NCI-H526 (cell line): ENCODE measurements at regions not wholly inside any gene's neighbourhood (a gene's known extent, or its start where the extent isn't known, plus 50 kb on each side); places are given as distances from the start of the nearest gene placed in this dataset.
"Not testable (repeated sequence)": the region's sequence is repeated elsewhere in the genome, so short reads cannot be mapped to it uniquely, and the experiment has no call there.

Source experiments
- DNase-seq, 2 experiments: peaks; one replicate each; lab custom pipeline; 2025; lab: John Stamatoyannopoulos, UW

GRCh38 chr5:15021266-15022046 lies 149.9 kb upstream of the ANKH start:
- DNase-seq, result no peak

- DNase-seq, result no peak
Measured at GRCh38 chr5:15020736-15021135, 149.2 kb upstream of the ANKH start.

GRCh38 chr5:15014809-15015208 lies 143.2 kb upstream of the ANKH start:
- no peak for DNase-seq

- peak; percentile 46 to 72 for DNase-seq
Measured at GRCh38 chr5:15013654-15014463, 142.3 kb upstream of the ANKH start.

- no peak for DNase-seq
Measured at GRCh38 chr5:15012061-15012460, 140.5 kb upstream of the ANKH start.

GRCh38 chr5:15010936-15011335 lies 139.4 kb upstream of the ANKH start:
- no peak for DNase-seq

- peak in 1 of 2 experiments; percentile 16 for DNase-seq
Measured at GRCh38 chr5:15009420-15009819, 137.8 kb upstream of the ANKH start.

- no peak for DNase-seq
Measured at GRCh38 chr5:15008921-15009320, 137.3 kb upstream of the ANKH start.

GRCh38 chr5:15008476-15008875 lies 136.9 kb upstream of the ANKH start:
- DNase-seq, result no peak

- peak in 1 of 2 experiments; percentile 38 for DNase-seq
Measured at GRCh38 chr5:15007646-15008045, 136.1 kb upstream of the ANKH start.

- no peak for DNase-seq
Measured at GRCh38 chr5:15004506-15004905, 132.9 kb upstream of the ANKH start.

GRCh38 chr5:15003511-15003920 lies 131.9 kb upstream of the ANKH start:
- peak; percentile 60 to 80 for DNase-seq

- DNase-seq, result no peak
Measured at GRCh38 chr5:15002791-15003190, 131.2 kb upstream of the ANKH start.

GRCh38 chr5:15002173-15002572 lies 130.6 kb upstream of the ANKH start:
- DNase-seq, result no peak

GRCh38 chr5:15001517-15001916 lies 129.9 kb upstream of the ANKH start:
- DNase-seq, result no peak

- DNase-seq, result no peak
Measured at GRCh38 chr5:14998491-14998890, 126.9 kb upstream of the ANKH start.

- DNase-seq, result no peak
Measured at GRCh38 chr5:14996997-14997396, 125.4 kb upstream of the ANKH start.

GRCh38 chr5:14995229-14995628 lies 123.7 kb upstream of the ANKH start:
- DNase-seq, result no peak

GRCh38 chr5:14993459-14994133 lies 122.0 kb upstream of the ANKH start:
- not testable (repeated sequence) for DNase-seq

- not testable (repeated sequence) for DNase-seq
Measured at GRCh38 chr5:14992751-14993458, 121.3 kb upstream of the ANKH start.

GRCh38 chr5:14988223-14988622 lies 116.6 kb upstream of the ANKH start:
- DNase-seq, result no peak

- DNase-seq, result no peak
Measured at GRCh38 chr5:14986413-14986812, 114.8 kb upstream of the ANKH start.
